Calu3 (cell line): ENCODE measurements at regions not wholly inside any gene's neighbourhood (a gene's known extent, or its start where the extent isn't known, plus 50 kb on each side); places are given as distances from the start of the nearest gene placed in this dataset.

Source experiments
- BruUV-seq: library from RNA; stranded (reverse); fragments of 400-500 nt; replicated peaks from 2 replicates; lab custom pipeline; 2021; lab: Mats Ljungman, UMichigan
- CTCF ChIA-PET: fragments of 300-600 bp; sonication (Branson Sonifier 250); formaldehyde crosslinking; loops from one replicate; lab custom pipeline; 2022; ENCODE audit warnings: antibody characterized with exemption; lab: Charles Lee
- DNase-seq: peaks from one replicate; pipeline ENCODE4 v3.0.0; 2022
- H3K27ac Mint-ChIP-seq: one replicate; pipeline ENCODE4 v1.8.0; 2022; ENCODE audit warnings: mixed read lengths; ENCODE audit not compliant: unreplicated experiment
- H3K27me3 Mint-ChIP-seq: one replicate; pipeline ENCODE4 v1.8.0; 2022; ENCODE audit warnings: mixed read lengths; ENCODE audit not compliant: unreplicated experiment
- H3K36me3 Mint-ChIP-seq: one replicate; pipeline ENCODE4 v1.8.0; 2022; ENCODE audit warnings: mild to moderate bottlenecking, moderate library complexity, mixed read lengths; ENCODE audit not compliant: insufficient read depth, unreplicated experiment
- H3K4me1 Mint-ChIP-seq: one replicate; pipeline ENCODE4 v1.8.0; 2022; ENCODE audit warnings: mild to moderate bottlenecking, low read depth, mixed read lengths; ENCODE audit not compliant: unreplicated experiment
- H3K4me3 Mint-ChIP-seq: one replicate; pipeline ENCODE4 v1.8.0; 2022; ENCODE audit warnings: mild to moderate bottlenecking, low read depth, moderate library complexity, mixed read lengths; ENCODE audit not compliant: unreplicated experiment
- H3K9me3 Mint-ChIP-seq: one replicate; pipeline ENCODE4 v1.8.0; 2022; ENCODE audit warnings: low read depth, mixed read lengths; ENCODE audit not compliant: unreplicated experiment
- intact Hi-C: fragments of 100-400 bp; cut with micrococcal nuclease; formaldehyde crosslinking; loops from one replicate; pipeline ENCODE4 v1.10.0; 2022; ENCODE audit not compliant: unreplicated experiment
- TF ChIP-seq, protein P1 (sequence below): fragments of 200-600 bp; IDR thresholded peaks from one replicate; pipeline ENCODE4 v1.8.0; 2022; ENCODE audit warnings: antibody characterized with exemption; ENCODE audit not compliant: unreplicated experiment

DNA sequence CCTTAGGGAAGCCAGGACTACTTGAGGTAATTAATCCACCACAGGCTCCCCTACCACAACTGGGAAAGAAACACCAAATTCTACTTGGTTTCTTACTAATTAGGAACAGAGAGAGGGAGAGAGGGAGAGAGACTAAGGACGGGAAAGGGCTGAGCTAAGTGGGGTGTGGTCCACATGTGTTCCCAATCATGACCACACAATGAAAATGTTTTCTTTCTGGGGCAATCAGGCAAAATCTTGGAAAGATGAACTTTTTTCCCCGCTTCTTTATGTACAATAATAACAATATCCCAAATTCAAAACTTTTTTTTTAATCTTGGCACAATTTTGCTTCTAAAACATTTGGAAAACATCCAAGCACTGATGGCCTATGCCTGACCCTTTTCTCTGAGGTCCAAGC, 734.4 kb downstream of the MAFB start:
- Mint-ChIP-seq H3K27me3 (no peaks in the 10 kb centered on the region), H3K4me3 (no peak overlapping the region), H3K4me1 (no peaks in the 10 kb centered on the region), H3K36me3 (no peaks in the 10 kb centered on the region), H3K9me3 (peaks cover 16% of the 10 kb centered on the region), H3K27ac (no peak overlapping the region)
- CTCF ChIA-PET: no interaction called here
- BruUV-seq: no TSS peak
- no peak for DNase-seq
- intact Hi-C loops: no loop called here
- TF ChIP-seq, protein P1, sequence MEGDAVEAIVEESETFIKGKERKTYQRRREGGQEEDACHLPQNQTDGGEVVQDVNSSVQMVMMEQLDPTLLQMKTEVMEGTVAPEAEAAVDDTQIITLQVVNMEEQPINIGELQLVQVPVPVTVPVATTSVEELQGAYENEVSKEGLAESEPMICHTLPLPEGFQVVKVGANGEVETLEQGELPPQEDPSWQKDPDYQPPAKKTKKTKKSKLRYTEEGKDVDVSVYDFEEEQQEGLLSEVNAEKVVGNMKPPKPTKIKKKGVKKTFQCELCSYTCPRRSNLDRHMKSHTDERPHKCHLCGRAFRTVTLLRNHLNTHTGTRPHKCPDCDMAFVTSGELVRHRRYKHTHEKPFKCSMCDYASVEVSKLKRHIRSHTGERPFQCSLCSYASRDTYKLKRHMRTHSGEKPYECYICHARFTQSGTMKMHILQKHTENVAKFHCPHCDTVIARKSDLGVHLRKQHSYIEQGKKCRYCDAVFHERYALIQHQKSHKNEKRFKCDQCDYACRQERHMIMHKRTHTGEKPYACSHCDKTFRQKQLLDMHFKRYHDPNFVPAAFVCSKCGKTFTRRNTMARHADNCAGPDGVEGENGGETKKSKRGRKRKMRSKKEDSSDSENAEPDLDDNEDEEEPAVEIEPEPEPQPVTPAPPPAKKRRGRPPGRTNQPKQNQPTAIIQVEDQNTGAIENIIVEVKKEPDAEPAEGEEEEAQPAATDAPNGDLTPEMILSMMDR: no peak

DNA sequence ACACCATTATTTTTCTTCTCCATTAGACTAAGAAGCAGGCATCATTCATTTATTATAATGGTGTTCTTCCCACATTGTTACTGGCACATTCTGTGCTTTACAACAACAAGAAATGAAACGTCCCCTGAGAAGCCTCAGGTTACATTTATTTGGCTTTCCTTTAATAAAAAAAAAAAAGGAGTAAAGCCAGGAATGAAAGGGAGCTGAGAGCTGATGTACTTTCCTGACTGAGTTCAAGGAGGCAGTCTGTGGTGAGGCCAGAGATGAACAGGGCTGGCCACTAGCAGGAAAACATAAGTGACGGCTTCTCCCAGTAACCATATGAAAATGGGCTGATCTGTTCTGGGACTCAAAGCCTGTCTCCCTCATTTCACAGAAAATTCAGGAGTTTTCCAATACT, 742.1 kb downstream of the MAFB start:
- Mint-ChIP-seq H3K27me3 (no peaks in the 10 kb centered on the region), H3K4me3 (no peak overlapping the region), H3K36me3 (no peaks in the 10 kb centered on the region), H3K27ac (no peak overlapping the region), H3K4me1 (no peaks in the 10 kb centered on the region), H3K9me3 (peaks cover 30% of the 10 kb centered on the region)
- TF ChIP-seq, protein P1: no peak
- no peak for DNase-seq
- intact Hi-C loops: no loop called here
- CTCF ChIA-PET: no interaction called here
- no TSS peak for BruUV-seq

DNA sequence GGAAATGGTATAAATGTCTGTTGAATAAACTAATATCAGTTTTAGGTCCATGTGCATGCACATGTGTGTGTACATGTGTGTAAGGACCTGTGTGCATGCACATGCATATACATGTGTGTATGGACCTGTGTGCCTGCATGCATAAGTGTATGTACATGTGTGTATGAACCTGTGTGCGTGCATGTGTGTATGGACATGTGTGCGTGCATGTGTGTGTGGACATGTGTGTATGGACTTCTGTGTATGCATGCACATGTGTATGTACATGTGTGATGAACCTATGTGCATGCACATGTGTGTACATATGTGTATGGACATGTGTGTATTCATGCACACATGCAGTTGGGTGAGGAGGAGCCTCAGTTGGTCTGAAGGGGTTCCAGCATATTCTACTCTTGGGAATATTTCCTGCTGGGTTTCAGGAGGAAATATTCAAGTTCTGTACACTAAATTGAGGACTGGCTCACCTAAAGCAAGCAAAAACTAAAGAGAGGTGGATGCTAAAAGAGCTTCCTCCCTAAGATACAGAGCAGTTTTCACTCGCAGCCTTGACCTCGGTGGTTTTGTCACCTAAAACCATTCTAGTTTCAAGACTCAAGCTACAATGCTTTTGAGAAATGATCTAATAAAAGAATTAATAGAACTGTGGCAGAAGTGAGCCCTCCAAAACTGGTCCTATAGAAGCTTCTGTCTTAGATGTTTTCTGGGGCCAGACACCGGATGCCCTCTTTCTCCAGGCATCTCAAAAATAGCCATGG, 742.8 kb downstream of the MAFB start:
- no peaks in the 10 kb centered on the region for H3K36me3 Mint-ChIP-seq
- peaks cover 30% of the 10 kb centered on the region for H3K9me3 Mint-ChIP-seq
- CTCF ChIA-PET: no interaction called here
- DNase-seq: no peak
- TF ChIP-seq, protein P1: no peak
- intact Hi-C loops: no loop called here
- H3K27ac Mint-ChIP-seq: no peak overlapping the region
- H3K4me1 Mint-ChIP-seq: no peaks in the 10 kb centered on the region
- no peaks in the 10 kb centered on the region for H3K27me3 Mint-ChIP-seq
- H3K4me3 Mint-ChIP-seq: no peak overlapping the region
- BruUV-seq: no TSS peak

DNA sequence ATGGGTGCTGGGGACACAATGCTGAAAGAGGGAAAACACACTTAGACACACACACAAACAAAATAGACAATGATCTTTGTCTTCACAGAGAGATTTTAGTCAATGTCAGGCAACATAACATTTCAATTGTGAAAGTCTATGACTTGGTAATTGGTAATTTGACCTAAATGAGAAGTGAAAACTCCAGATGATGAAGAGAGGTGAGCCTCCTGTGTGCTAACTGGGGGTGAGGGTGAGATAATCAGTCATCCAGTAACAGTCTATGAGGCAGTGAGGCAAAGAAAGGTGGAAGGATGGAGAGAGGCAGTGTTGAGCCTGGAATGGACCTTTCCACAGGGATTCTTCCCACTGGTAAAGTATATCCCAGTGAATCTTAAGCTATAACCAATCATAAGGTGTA, 744.2 kb downstream of the MAFB start:
- no peak for DNase-seq
- BruUV-seq: no TSS peak
- Mint-ChIP-seq H3K27ac (no peak overlapping the region), H3K36me3 (no peaks in the 10 kb centered on the region), H3K4me3 (no peak overlapping the region), H3K27me3 (no peaks in the 10 kb centered on the region), H3K4me1 (no peaks in the 10 kb centered on the region), H3K9me3 (peaks cover 26% of the 10 kb centered on the region)
- CTCF ChIA-PET: no interaction called here
- TF ChIP-seq, protein P1: no peak
- intact Hi-C loops: no loop called here
